A673 (cell line): ENCODE measurements at regions not wholly inside any gene's neighbourhood (a gene's known extent, or its start where the extent isn't known, plus 50 kb on each side); places are given as distances from the start of the nearest gene placed in this dataset.

Source experiments
- BruUV-seq: library from RNA; stranded (reverse); fragments of 400-500 nt; replicated peaks from 2 replicates; lab custom pipeline; 2021; lab: Mats Ljungman, UMichigan
- CTCF ChIA-PET: fragments of 300-600 bp; sonication (Branson Sonifier 250); formaldehyde crosslinking; loops from one replicate; lab custom pipeline; 2022; ENCODE audit warnings: antibody characterized with exemption; lab: Charles Lee
- POLR2A ChIA-PET: fragments of 300-600 bp; sonication (Branson Sonifier 250); formaldehyde crosslinking; loops from one replicate; lab custom pipeline; 2022; ENCODE audit warnings: antibody characterized with exemption; ENCODE audit not compliant: low non-redundant PET; lab: Charles Lee
- DNase-seq: peaks from one replicate; pipeline ENCODE4 v3.0.0-alpha.2; 2015; ENCODE audit warnings: low spot score
- H3K27ac ChIP-seq: fragments of 200-600 bp; sonication (generic); 2 replicates; pipeline ENCODE4 v1.5.1; 2016; ENCODE audit warnings: mixed run types, low read depth, mild to moderate bottlenecking, mixed read lengths, antibody characterized with exemption, low read length; ENCODE audit not compliant: poor library complexity, severe bottlenecking
- H3K27me3 ChIP-seq: fragments of 200-600 bp; sonication (generic); replicated peaks from 2 replicates; pipeline ENCODE4 v1.6.1; 2017; ENCODE audit warnings: mixed run types, low read depth, mild to moderate bottlenecking, mixed read lengths, antibody characterized with exemption, low read length; ENCODE audit not compliant: insufficient read depth, poor library complexity
- H3K36me3 ChIP-seq: fragments of 200-600 bp; sonication (generic); 2 replicates; pipeline ENCODE4 v1.6.1; 2016; ENCODE audit warnings: mixed run types, mild to moderate bottlenecking, mixed read lengths, antibody characterized with exemption, low read length; ENCODE audit not compliant: insufficient read depth, poor library complexity, severe bottlenecking
- H3K4me1 ChIP-seq: fragments of 200-600 bp; sonication (generic); 2 replicates; pipeline ENCODE4 v1.6.1; 2017; ENCODE audit warnings: mixed run types, mild to moderate bottlenecking, mixed read lengths, antibody characterized with exemption, low read length; ENCODE audit not compliant: insufficient read depth, poor library complexity, severe bottlenecking
- H3K4me3 ChIP-seq: fragments of 200-600 bp; sonication (generic); 2 replicates; pipeline ENCODE4 v1.5.1; 2016; ENCODE audit warnings: low read depth, mixed run types, mild to moderate bottlenecking, mixed read lengths, low read length; ENCODE audit not compliant: poor library complexity, severe bottlenecking
- H3K9me3 ChIP-seq: fragments of 200-600 bp; sonication (generic); 2 replicates; pipeline ENCODE4 v1.6.1; 2016; ENCODE audit warnings: mixed run types, low read depth, mild to moderate bottlenecking, mixed read lengths, antibody characterized with exemption, low read length; ENCODE audit not compliant: poor library complexity, severe bottlenecking
- CTCF ChIP-seq: fragments of 300-800, 200-600 bp; sonication (generic); conservative IDR thresholded peaks from 2 replicates; pipeline ENCODE4 v1.5.1; 2017; ENCODE audit warnings: low read depth, mild to moderate bottlenecking, antibody characterized with exemption, low read length, moderate library complexity, mixed read lengths
- EZH2 ChIP-seq: fragments of 200-600 bp; sonication (generic); IDR thresholded peaks from 2 replicates; pipeline ENCODE4 v1.6.1; 2017; ENCODE audit warnings: borderline replicate concordance, low read depth, mild to moderate bottlenecking, mixed read lengths, antibody characterized with exemption, low read length; ENCODE audit not compliant: poor library complexity, severe bottlenecking
- intact Hi-C: fragments of 100-400 bp; cut with micrococcal nuclease; formaldehyde crosslinking; loops from one replicate; pipeline ENCODE4 v1.10.0; 2022; ENCODE audit not compliant: unreplicated experiment

GRCh38 chr21:21929789-21930188, 931.6 kb downstream of the NCAM2 start:
- POLR2A ChIA-PET: no interaction called here
- no peak for TF ChIP-seq EZH2
- TF ChIP-seq CTCF: no peak
- no peaks in the 10 kb centered on the region for H3K36me3 ChIP-seq
- CTCF ChIA-PET: no interaction called here
- H3K27ac ChIP-seq: no peak overlapping the region
- H3K9me3 ChIP-seq: no peaks in the 10 kb centered on the region
- BruUV-seq: no TSS peak
- H3K4me1 ChIP-seq: no peaks in the 10 kb centered on the region
- intact Hi-C loops: loop anchor here (10.0 kb wide), 1 partner anchor 925 kb away; no protein-coding TSS in a partner anchor
- H3K4me3 ChIP-seq: no peak overlapping the region
- H3K27me3 ChIP-seq: no peaks in the 10 kb centered on the region
- no peak for DNase-seq

GRCh38 chr21:21952566-21952965, 954.4 kb downstream of the NCAM2 start:
- Histone ChIP-seq H3K27ac (no peak overlapping the region), H3K4me1 (no peaks in the 10 kb centered on the region), H3K27me3 (no peaks in the 10 kb centered on the region), H3K4me3 (no peak overlapping the region), H3K36me3 (no peaks in the 10 kb centered on the region), H3K9me3 (no peaks in the 10 kb centered on the region)
- ChIA-PET POLR2A (no interaction called here), CTCF (no interaction called here)
- no peak for TF ChIP-seq EZH2
- no peak for TF ChIP-seq CTCF
- BruUV-seq: no TSS peak
- DNase-seq: no peak
- intact Hi-C loops: no loop called here

- Histone ChIP-seq H3K27me3 (no peaks in the 10 kb centered on the region), H3K36me3 (no peaks in the 10 kb centered on the region), H3K9me3 (no peaks in the 10 kb centered on the region), H3K4me3 (no peak overlapping the region), H3K4me1 (no peaks in the 10 kb centered on the region), H3K27ac (no peak overlapping the region)
- ChIA-PET POLR2A (no interaction called here), CTCF (no interaction called here)
- no TSS peak for BruUV-seq
- intact Hi-C loops: no loop called here
- TF ChIP-seq CTCF: no peak
- DNase-seq: no peak
These were observed 957.0 kb downstream of the NCAM2 start for GRCh38 chr21:21955204-21955603.
